Activated naive CD4-positive, alpha-beta T cell treated with anti-CD3 and anti-CD28 coated beads, Interleukin-2, amount 10 ng/mL, durations not matched to agents 7 days and 5 days (primary cell): ENCODE measurements at regions not wholly inside any gene's neighbourhood (a gene's known extent, or its start where the extent isn't known, plus 50 kb on each side); places are given as distances from the start of the nearest gene placed in this dataset.

Source experiments
- CTCF ChIA-PET: fragments of 350-600 bp; sonication (Branson Sonifier 250); formaldehyde crosslinking; loops from one replicate; lab custom pipeline; 2021; ENCODE audit warnings: antibody characterized with exemption; lab: Charles Lee
- DNase-seq: peaks from one replicate; pipeline ENCODE4 v3.0.0-alpha.2; 2020
- H3K27ac Mint-ChIP-seq: one replicate; pipeline ENCODE4 v1.8.0; 2021; ENCODE audit warnings: mild to moderate bottlenecking, moderate library complexity, mixed read lengths
- H3K27me3 Mint-ChIP-seq: one replicate; pipeline ENCODE4 v1.8.0; 2021; ENCODE audit warnings: mild to moderate bottlenecking, mixed read lengths
- H3K36me3 Mint-ChIP-seq: one replicate; pipeline ENCODE4 v1.8.0; 2021; ENCODE audit warnings: mixed read lengths
- H3K4me1 Mint-ChIP-seq: one replicate; pipeline ENCODE4 v1.8.0; 2021; ENCODE audit warnings: mixed read lengths
- H3K4me3 Mint-ChIP-seq: one replicate; pipeline ENCODE4 v1.8.0; 2021; ENCODE audit warnings: mild to moderate bottlenecking, moderate library complexity, mixed read lengths
- H3K9me3 Mint-ChIP-seq: one replicate; pipeline ENCODE4 v1.8.0; 2021; ENCODE audit warnings: mixed read lengths

- H3K27me3 Mint-ChIP-seq, result no peaks in the 10 kb centered on the region
- no peak for DNase-seq
- H3K27ac Mint-ChIP-seq, result no peak overlapping the region
- no peak overlapping the region for H3K4me3 Mint-ChIP-seq
- H3K36me3 Mint-ChIP-seq, result no peaks in the 10 kb centered on the region
- CTCF ChIA-PET, result no interaction called here
- no peaks in the 10 kb centered on the region for H3K4me1 Mint-ChIP-seq
- no peaks in the 10 kb centered on the region for H3K9me3 Mint-ChIP-seq
Observed at GRCh38 chr2:126302043-126302442, 353.9 kb upstream of the GYPC start.

GRCh38 chr2:126303113-126303512 lies 352.8 kb upstream of the GYPC start:
- no peak overlapping the region for H3K27ac Mint-ChIP-seq
- no peaks in the 10 kb centered on the region for H3K9me3 Mint-ChIP-seq
- no peaks in the 10 kb centered on the region for H3K27me3 Mint-ChIP-seq
- no peak for DNase-seq
- H3K36me3 Mint-ChIP-seq, result no peaks in the 10 kb centered on the region
- H3K4me1 Mint-ChIP-seq, result no peaks in the 10 kb centered on the region
- no peak overlapping the region for H3K4me3 Mint-ChIP-seq
- CTCF ChIA-PET, result no interaction called here

- H3K27ac Mint-ChIP-seq, result no peak overlapping the region
Observed at GRCh38 chr2:126304154-126304553, 351.8 kb upstream of the GYPC start.

GRCh38 chr2:126306539-126306938 lies 349.4 kb upstream of the GYPC start:
- H3K9me3 Mint-ChIP-seq, result no peaks in the 10 kb centered on the region
- H3K36me3 Mint-ChIP-seq, result no peaks in the 10 kb centered on the region
- CTCF ChIA-PET, result no interaction called here
- DNase-seq, result no peak
- no peaks in the 10 kb centered on the region for H3K27me3 Mint-ChIP-seq
- H3K4me3 Mint-ChIP-seq, result no peak overlapping the region
- no peak overlapping the region for H3K27ac Mint-ChIP-seq
- H3K4me1 Mint-ChIP-seq, result no peaks in the 10 kb centered on the region

More at GRCh38 chr2:126304154-126304553, 351.8 kb upstream of the GYPC start:
- Mint-ChIP-seq H3K36me3 (no peaks in the 10 kb centered on the region), H3K4me1 (no peaks in the 10 kb centered on the region), H3K27me3 (no peaks in the 10 kb centered on the region), H3K4me3 (no peak overlapping the region), H3K9me3 (no peaks in the 10 kb centered on the region)
- CTCF ChIA-PET, result no interaction called here
- no peak for DNase-seq

- Mint-ChIP-seq H3K27ac (no peak overlapping the region), H3K27me3 (no peaks in the 10 kb centered on the region), H3K4me3 (no peak overlapping the region), H3K9me3 (no peaks in the 10 kb centered on the region), H3K4me1 (no peaks in the 10 kb centered on the region), H3K36me3 (no peaks in the 10 kb centered on the region)
- CTCF ChIA-PET, result no interaction called here
- DNase-seq, result no peak
Observed at GRCh38 chr2:126307740-126308139, 348.2 kb upstream of the GYPC start.

- Mint-ChIP-seq H3K36me3 (no peaks in the 10 kb centered on the region), H3K9me3 (no peaks in the 10 kb centered on the region), H3K27me3 (no peaks in the 10 kb centered on the region), H3K27ac (no peak overlapping the region), H3K4me1 (no peaks in the 10 kb centered on the region), H3K4me3 (no peak overlapping the region)
- DNase-seq, result no peak
- CTCF ChIA-PET, result no interaction called here
Observed at GRCh38 chr2:126309185-126309584, 346.8 kb upstream of the GYPC start.

GRCh38 chr2:126312579-126312978 lies 343.4 kb upstream of the GYPC start:
- H3K4me1 Mint-ChIP-seq, result no peaks in the 10 kb centered on the region
- no peak for DNase-seq
- H3K9me3 Mint-ChIP-seq, result no peaks in the 10 kb centered on the region
- H3K4me3 Mint-ChIP-seq, result no peak overlapping the region
- CTCF ChIA-PET, result no interaction called here
- H3K36me3 Mint-ChIP-seq, result no peaks in the 10 kb centered on the region
- H3K27me3 Mint-ChIP-seq, result no peaks in the 10 kb centered on the region
- H3K27ac Mint-ChIP-seq, result no peak overlapping the region

GRCh38 chr2:126315828-126316227 lies 340.1 kb upstream of the GYPC start:
- CTCF ChIA-PET, result no interaction called here
- no peak for DNase-seq
- Mint-ChIP-seq H3K9me3 (no peaks in the 10 kb centered on the region), H3K27ac (no peak overlapping the region), H3K4me3 (no peak overlapping the region), H3K36me3 (no peaks in the 10 kb centered on the region), H3K27me3 (no peaks in the 10 kb centered on the region), H3K4me1 (no peaks in the 10 kb centered on the region)

GRCh38 chr2:126317790-126318431 lies 338.0 kb upstream of the GYPC start:
- Mint-ChIP-seq H3K4me3 (no peak overlapping the region), H3K27me3 (no peaks in the 10 kb centered on the region), H3K27ac (no peak overlapping the region), H3K4me1 (no peaks in the 10 kb centered on the region), H3K36me3 (no peaks in the 10 kb centered on the region), H3K9me3 (no peaks in the 10 kb centered on the region)
- CTCF ChIA-PET, result no interaction called here
- no peak for DNase-seq

GRCh38 chr2:126322342-126322741 lies 333.6 kb upstream of the GYPC start:
- no peak overlapping the region for H3K4me3 Mint-ChIP-seq
- no peaks in the 10 kb centered on the region for H3K9me3 Mint-ChIP-seq
- no peak overlapping the region for H3K27ac Mint-ChIP-seq
- CTCF ChIA-PET, result no interaction called here
- no peaks in the 10 kb centered on the region for H3K4me1 Mint-ChIP-seq
- DNase-seq, result no peak
- no peaks in the 10 kb centered on the region for H3K27me3 Mint-ChIP-seq
- H3K36me3 Mint-ChIP-seq, result no peaks in the 10 kb centered on the region

GRCh38 chr2:126325202-126325601 lies 330.8 kb upstream of the GYPC start:
- CTCF ChIA-PET, result no interaction called here
- Mint-ChIP-seq H3K27ac (no peak overlapping the region), H3K9me3 (no peaks in the 10 kb centered on the region), H3K4me3 (no peak overlapping the region), H3K27me3 (no peaks in the 10 kb centered on the region), H3K36me3 (no peaks in the 10 kb centered on the region), H3K4me1 (no peaks in the 10 kb centered on the region)
- DNase-seq, result no peak

- Mint-ChIP-seq H3K9me3 (peaks cover 9% of the 10 kb centered on the region), H3K27me3 (no peaks in the 10 kb centered on the region)
Observed at GRCh38 chr2:126329173-126329572, 326.8 kb upstream of the GYPC start.

GRCh38 chr2:126342457-126342856 lies 313.5 kb upstream of the GYPC start:
- no peaks in the 10 kb centered on the region for H3K36me3 Mint-ChIP-seq
- no peak overlapping the region for H3K27ac Mint-ChIP-seq
- DNase-seq, result no peak
- no peaks in the 10 kb centered on the region for H3K27me3 Mint-ChIP-seq
- H3K9me3 Mint-ChIP-seq, result no peaks in the 10 kb centered on the region
- CTCF ChIA-PET, result no interaction called here
- no peaks in the 10 kb centered on the region for H3K4me1 Mint-ChIP-seq
- no peak overlapping the region for H3K4me3 Mint-ChIP-seq

More at GRCh38 chr2:126329173-126329572, 326.8 kb upstream of the GYPC start:
- H3K36me3 Mint-ChIP-seq, result no peaks in the 10 kb centered on the region
- no peaks in the 10 kb centered on the region for H3K4me1 Mint-ChIP-seq
- H3K4me3 Mint-ChIP-seq, result no peak overlapping the region
- DNase-seq, result no peak
- CTCF ChIA-PET, result no interaction called here
- H3K27ac Mint-ChIP-seq, result no peak overlapping the region

- H3K36me3 Mint-ChIP-seq, result no peaks in the 10 kb centered on the region
- no peaks in the 10 kb centered on the region for H3K9me3 Mint-ChIP-seq
- DNase-seq, result no peak
- no peaks in the 10 kb centered on the region for H3K27me3 Mint-ChIP-seq
- no peaks in the 10 kb centered on the region for H3K4me1 Mint-ChIP-seq
- no peak overlapping the region for H3K27ac Mint-ChIP-seq
- CTCF ChIA-PET, result no interaction called here
- H3K4me3 Mint-ChIP-seq, result no peak overlapping the region
Observed at GRCh38 chr2:126343136-126343535, 312.8 kb upstream of the GYPC start.

- Mint-ChIP-seq H3K4me3 (no peak overlapping the region), H3K27me3 (no peaks in the 10 kb centered on the region), H3K27ac (no peak overlapping the region), H3K9me3 (no peaks in the 10 kb centered on the region), H3K4me1 (no peaks in the 10 kb centered on the region), H3K36me3 (no peaks in the 10 kb centered on the region)
- DNase-seq, result no peak
- CTCF ChIA-PET, result no interaction called here
Observed at GRCh38 chr2:126344493-126344892, 311.5 kb upstream of the GYPC start.

GRCh38 chr2:126345691-126346090 lies 310.3 kb upstream of the GYPC start:
- H3K36me3 Mint-ChIP-seq, result no peaks in the 10 kb centered on the region
- no peak overlapping the region for H3K27ac Mint-ChIP-seq
- H3K4me3 Mint-ChIP-seq, result no peak overlapping the region
- no peaks in the 10 kb centered on the region for H3K27me3 Mint-ChIP-seq
- CTCF ChIA-PET, result no interaction called here
- H3K4me1 Mint-ChIP-seq, result no peaks in the 10 kb centered on the region
- no peak for DNase-seq
- no peaks in the 10 kb centered on the region for H3K9me3 Mint-ChIP-seq
